ENCODE measurements at regions not wholly inside any gene's neighbourhood (a gene's known extent, or its start where the extent isn't known, plus 50 kb on each side); places are given as distances from the start of the nearest gene placed in this dataset.
"Not testable (repeated sequence)": the region's sequence is repeated elsewhere in the genome, so short reads cannot be mapped to it uniquely, and the experiment has no call there.

DNA sequence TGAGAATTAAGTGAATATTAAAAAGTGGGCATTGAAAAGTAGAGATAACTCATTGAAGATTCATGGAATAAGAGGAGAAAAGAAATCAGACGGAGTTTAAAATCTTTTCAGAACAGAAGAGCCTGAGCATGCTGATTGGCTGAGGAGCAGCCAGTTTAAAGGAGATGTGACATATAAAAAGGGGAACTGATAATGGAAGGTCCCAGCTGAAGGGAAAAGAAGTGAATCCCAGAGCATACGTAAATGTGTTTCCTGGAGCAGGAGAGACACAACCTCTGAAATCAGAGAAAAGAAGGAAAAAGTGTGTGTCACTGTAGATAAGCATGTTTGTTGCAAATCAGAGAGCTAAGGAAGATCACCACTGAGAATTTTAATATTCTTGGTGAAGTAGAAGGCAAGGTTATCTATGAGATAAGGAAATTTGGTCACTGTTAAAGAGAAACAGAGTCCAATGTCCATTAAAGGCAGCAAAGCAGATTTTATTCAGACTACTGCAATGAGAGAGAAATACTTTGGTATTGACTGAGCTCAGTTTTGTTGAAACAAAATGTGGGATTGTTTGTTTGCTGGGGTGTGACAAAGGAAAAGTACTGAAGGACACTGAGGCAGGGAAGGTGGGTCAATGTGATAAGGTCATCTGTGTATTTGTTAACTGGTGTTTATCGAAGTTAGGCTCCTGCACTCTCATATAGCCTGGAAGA is 84.6 kb upstream of the WDR72 start:
- no peak for DNase-seq

DNA sequence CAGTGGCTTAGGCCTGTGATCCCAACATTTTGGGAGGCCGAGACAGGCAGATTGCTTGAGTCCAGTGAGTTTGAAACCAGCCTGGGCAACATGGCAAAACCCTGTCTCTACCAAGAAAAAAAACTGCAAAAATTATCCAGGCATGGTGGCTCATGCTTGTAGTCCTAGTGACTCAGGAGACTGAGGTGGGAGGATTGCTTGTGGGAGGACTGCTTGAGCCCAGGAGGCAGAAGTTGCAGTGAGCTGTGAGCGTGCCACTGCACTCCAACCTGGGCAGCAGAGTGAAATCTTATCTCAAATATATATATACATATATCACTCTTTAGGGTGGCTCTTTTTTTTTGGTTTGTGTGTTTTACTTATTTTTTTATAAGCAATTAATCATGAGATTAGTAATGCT is 83.7 kb upstream of the WDR72 start:
- no peak for DNase-seq

DNA sequence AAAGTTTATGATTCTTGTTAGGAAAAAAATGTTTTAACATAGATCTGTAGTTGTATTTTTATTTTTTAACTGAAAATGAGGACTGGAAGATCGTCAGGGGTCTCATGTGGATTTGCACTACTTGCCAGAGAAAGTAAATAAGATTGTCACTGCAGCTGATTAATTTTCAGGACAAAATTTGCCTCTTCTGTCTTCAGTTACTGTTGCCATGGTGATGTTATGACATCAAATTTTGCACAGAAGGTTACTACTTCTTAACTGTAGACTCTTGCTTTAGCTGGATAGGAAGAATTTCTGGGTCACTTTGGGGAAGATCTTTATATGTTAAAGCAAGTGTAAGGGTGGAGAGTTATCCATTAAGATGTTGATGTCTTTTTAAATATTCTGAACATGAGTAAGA is 82.2 kb upstream of the WDR72 start:
- DNase-seq = no peak

DNA sequence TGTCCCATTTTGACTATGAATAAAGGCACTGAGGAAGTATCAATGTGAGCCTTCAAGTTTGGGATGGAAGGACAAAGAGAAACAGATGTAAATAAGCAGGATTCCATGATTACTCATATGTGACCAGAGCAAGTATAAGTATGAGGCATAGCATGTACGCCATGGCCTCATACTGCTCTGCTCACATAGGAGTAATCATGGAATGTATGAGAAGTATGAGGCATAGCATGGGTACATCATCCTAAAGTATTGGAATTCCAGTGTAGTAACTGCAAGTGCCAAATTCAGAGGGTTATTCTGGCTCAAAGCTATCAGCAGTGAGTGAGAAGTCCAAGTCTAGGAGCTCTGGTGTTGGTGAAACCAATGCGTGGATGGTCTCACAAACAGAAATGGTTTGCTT is 81.2 kb upstream of the WDR72 start:
- DNase-seq = no peak

DNA sequence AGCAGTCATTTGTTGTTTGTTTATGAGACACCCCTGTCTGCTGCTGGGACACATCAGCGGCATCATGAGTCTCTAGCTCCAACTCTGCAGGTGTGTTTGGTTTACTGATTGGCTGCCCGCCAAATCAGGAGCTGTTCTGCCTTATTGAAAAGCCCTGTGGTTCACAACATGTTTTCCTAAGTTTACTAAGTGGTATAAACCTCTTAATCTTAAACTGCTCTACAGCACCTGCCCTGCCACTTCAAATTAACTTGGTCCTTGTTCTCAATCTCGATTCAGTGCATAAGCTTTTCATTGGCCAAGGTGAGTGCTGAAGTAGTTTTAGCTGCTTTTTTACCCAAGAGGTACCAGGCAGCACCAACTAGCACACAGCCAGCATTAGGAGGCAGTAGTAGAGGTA is 77.8 kb upstream of the WDR72 start:
- DNase-seq = no peak

DNA sequence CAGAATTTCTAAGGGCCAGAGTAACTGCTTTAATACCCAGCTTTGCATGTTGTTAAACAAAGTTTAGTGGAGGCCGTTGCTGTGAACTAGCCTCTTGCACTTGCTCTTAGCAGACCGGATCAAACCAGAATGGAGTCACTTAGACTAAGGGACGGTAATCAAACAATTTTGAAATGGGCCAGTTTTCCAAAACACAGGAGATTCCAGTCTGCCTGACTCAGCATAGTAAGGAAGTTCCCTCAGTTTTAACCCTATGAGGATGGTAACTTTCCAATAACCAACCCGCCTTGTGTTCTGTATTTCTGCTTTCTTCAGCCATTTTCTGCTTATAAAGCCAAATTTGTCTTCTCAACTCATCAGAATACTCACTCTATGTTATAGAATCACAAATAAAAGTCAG is 77.2 kb upstream of the WDR72 start:
- DNase-seq = no peak

DNA sequence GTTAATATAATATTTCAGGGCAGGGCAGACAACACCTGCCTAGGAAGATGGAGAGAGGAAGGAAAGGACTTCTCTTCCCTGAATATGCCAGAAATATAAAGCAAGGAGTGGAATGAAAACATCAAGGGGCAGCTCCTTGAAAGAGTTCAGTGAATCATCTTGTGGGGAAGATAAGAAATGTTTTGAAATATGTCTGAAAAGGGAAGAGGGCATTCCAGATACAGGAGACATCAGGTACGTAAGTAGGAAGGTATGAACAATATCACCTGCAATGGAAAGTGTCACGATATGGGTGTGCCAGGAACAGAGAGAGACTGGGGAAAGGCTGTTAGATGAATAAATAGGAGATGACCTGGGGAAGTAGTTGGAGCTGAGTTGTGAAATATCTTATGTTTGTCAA is 75.8 kb upstream of the WDR72 start:
- DNase-seq = no peak

DNA sequence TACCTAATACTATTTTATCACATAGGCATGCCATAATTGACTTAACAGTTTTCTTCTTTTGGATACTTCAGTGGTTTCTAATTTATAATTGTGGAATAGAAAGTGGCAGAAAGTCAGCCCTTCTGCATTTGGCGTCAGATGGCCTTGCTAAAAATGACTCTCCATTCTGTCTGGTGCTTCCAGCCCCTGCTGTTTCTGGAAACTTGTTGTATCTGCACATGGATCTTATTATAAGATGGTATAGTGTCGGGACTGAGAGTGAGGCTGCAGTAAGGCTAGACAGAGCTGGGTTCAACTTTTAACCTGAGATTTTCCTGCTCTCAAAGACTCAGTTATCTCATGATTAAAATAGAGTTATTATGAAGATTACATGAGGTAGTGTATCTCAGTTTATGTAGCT is 74.8 kb upstream of the WDR72 start:
- DNase-seq = peak in 2 of 14 donors; percentile 0 to 86

DNA sequence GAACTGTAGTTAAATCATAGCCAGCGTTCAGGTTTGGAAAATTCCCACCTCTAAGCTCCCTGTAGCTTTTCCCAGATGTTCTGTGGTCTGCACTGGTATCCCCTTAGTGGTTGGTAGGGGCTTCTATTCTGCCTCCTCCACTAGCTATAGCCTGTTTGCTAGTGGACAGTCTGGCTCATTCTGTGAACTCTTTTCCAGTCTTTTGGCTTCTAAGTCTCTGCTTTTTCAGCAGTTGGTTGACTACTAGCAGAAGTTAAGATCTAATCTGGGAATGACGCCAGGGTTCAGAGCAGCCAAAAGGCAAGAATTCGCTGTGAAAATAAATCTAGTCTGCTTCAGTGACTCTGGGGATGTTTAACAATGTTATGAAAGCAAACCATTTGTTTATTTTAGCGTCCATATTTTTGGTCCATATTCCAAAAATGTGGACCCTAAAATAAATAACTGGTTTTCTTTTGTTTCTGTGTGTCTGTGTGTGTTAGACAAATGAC is 73.7 kb upstream of the WDR72 start:
- DNase-seq = peak in 5 of 14 donors; percentile 0 to 84 (median 6)

DNA sequence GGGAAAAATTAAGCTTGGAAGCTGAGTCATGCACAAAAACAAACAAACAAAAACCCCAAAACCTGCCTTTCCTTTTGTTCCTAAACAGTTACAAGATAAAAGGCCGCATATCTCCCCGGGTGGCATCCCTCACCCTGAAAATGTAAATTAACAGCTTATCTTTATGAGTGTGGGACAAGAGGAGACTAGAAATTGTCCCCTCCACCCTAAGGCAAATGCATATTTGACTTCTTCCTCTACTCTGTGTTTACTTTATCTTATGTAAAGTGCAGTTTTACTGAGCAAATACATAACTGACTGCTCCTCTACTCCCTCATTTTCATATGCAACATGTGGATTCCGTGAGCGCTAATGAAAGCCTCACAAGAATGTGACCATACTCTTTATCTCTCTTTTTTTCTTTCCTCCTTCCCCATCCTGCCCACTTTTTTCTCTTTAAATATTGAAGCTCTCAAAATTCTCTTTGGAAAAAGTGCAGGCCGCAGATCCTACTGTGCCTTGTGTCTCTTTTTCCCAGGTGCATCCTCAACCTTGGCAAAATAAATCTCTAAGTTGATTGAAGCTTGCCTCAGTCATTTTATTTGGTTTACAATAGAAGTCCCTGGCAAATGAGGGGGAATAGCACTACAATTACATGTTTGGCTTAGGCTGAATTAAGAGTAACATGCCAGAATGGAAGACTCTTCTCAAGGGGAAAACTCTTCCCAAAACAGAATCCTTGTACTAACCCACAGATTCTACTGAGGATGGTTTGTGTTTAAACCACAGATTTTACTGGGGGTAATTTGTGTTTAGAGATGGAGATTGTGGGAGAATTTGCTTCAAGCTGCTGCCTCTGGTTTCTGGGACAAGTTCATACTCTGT is 72.7 kb upstream of the WDR72 start:
- DNase-seq = no peak

DNA sequence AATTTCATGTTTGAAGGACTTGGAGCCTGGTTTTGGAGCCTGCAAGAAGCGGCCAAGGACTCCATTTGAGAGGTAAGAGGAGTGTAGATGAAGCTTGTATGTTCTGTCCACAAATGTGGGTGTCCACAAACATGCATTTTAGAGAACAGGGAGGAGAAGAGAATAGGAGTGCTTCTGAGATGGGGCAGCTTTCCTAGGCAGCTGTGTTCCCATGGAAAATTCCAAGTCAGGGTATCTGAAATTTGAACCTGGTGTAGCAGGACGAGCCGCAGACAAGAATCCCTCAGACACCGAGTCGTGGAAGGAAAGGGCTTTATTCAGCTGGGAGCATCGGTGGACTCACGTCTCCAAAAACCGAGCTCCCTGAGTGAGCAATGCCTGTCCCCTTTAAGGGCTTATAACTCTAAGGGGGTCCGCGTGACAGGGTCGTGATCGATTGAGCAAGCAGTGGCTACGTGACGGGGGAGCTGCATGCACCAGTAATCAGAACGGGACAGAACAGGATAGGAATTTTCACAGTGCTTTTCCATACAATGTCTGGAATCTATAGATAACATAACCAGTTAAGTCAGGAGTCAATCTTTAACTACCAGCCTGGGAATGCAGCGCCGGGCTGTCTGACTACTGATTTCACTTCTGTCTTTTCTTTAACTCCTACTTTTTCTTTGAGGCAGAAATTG is 71.4 kb upstream of the WDR72 start:
- DNase-seq = no peak

DNA sequence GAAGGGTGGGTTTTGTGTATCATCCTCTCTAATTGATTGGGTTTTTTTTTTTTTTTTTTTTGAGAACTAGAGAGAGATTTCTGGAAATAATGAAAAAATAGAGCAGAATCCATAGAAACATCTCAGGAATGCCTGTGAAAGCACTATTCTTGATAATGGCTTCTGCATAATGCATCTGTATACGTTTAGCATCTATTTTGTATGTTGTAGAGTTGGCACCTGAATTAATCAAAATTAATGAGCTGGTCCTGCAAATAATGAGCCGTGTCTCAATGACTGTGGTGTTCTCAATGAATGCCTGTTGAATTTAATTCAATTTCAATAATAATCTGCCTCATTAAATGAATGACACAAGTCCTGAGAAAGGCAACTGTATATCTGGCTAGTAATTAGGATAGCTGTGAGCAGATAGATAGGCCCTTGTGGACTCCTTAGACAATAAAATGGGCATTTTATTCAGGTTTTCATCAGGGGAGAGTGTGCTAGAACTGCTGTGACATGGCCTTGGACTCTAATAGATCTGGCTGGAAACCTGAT is 70.5 kb upstream of the WDR72 start:
- DNase-seq = no peak

DNA sequence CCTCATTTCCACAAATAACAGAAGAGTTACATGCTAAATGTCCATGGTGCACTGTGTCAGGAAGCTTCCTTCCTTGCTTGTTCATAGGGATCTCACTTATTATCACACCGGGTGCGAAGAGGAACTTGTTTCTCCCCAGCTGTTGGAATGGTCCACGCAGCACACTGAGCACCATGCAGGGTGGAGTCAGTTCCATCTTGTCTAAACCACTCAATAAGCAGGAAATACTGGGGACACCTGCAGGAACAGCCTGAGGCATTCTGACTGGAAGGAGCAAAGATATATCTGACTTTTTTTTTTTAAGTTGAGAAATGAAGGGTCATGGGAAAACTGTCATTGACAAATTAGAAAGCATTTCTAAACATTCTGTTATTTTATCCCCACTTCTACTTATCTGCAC is 70.0 kb upstream of the WDR72 start:
- DNase-seq = no peak

DNA sequence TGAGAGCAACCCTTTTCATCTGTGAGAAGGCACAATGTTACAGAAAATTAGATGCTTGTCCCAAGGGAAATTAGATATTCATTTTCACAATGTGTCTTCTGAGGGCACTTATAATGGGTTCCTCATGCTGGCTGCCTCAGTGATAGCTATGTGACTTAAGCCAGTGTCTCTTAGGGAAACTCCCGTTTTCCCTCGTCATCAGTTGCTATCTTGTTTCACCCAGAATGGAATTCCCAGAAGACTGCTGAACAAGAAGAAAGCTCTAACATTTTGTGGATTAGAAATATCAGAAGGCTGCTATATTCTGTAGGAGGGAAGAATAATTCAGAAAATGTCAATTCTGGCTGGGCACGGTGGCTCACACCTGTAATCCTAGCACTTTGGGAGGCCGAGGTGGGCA is 67.9 kb upstream of the WDR72 start:
- no peak for DNase-seq

DNA sequence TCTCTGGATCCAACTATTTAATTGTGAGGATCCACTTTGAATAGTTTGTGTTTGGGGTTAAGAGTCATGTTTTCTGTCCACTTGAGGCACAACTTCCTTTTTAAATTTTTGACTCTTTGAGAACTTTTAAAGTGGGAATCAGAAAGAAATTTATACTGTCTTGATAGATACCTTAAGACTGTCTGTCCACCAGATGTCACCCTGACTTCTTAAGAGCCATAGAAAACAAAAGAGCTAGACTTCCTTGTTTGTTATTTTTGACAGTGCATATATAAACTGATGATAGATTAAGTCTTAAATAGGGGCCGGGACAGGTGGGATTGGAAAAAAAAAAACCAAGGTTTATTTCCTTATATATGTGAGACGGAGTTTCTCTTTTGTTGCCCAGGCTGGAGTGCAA is 52.1 kb upstream of the WDR72 start:
- peak in 1 of 14 donors; percentile 1 for DNase-seq

DNA sequence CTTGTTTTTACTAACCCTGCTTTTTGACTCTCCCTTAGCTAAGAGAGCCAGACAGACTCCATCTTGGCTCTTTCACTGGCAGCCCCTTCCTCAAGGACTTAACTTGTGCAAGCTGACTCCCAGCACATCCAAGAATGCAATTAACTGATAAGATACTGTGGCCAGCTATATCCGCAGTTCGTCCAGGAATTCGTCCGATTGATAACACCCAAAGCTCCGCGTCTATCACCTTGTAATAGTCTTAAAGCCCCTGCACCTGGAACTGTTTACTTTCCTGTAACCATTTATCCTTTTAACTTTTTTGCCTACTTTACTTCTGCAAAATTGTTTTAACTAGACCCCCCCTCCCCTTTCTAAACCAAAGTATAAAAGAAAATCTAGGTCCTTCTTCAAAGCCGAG is 50.8 kb upstream of the WDR72 start:
- not testable (repeated sequence) for DNase-seq
